ENCODE measurements at regions not wholly inside any gene's neighbourhood (a gene's known extent, or its start where the extent isn't known, plus 50 kb on each side); places are given as distances from the start of the nearest gene placed in this dataset.
"Not testable (repeated sequence)": the region's sequence is repeated elsewhere in the genome, so short reads cannot be mapped to it uniquely, and the experiment has no call there.

GRCh38 chr3:43838009-43838758 is 147.4 kb downstream of the ABHD5 start:
- FAIRE-seq (no peak), DNase-seq (ENCODE audit: low spot score) (no peak)

- FAIRE-seq (no peak), DNase-seq (ENCODE audit: low spot score) (no peak)
These were observed 148.1 kb downstream of the ABHD5 start for GRCh38 chr3:43838877-43839276.

GRCh38 chr3:43843386-43843785 is 152.6 kb downstream of the ABHD5 start:
- FAIRE-seq, result no peak
- DNase-seq (ENCODE audit: low spot score), result no peak

- FAIRE-seq (no peak), DNase-seq (ENCODE audit: low spot score) (no peak)
These were observed 154.0 kb downstream of the ABHD5 start for GRCh38 chr3:43844757-43845156.

GRCh38 chr3:43845553-43845952 is 154.8 kb downstream of the ABHD5 start:
- not testable (repeated sequence) for FAIRE-seq; DNase-seq (ENCODE audit: low spot score)

- no peak for DNase-seq (ENCODE audit: low spot score)
- no peak for FAIRE-seq
These were observed 161.3 kb downstream of the ABHD5 start for GRCh38 chr3:43852066-43852465.

GRCh38 chr3:43854283-43854682 is 163.5 kb downstream of the ABHD5 start:
- no peak for FAIRE-seq
- no peak for DNase-seq (ENCODE audit: low spot score)

GRCh38 chr3:43854916-43855315 is 164.2 kb downstream of the ABHD5 start:
- DNase-seq (ENCODE audit: low spot score) (no peak), FAIRE-seq (no peak)

GRCh38 chr3:43855674-43856299 is 165.0 kb downstream of the ABHD5 start:
- peak; percentile 45 for DNase-seq (ENCODE audit: low spot score)

GRCh38 chr3:43856351-43856750 is 165.6 kb downstream of the ABHD5 start:
- DNase-seq (ENCODE audit: low spot score), result no peak
- FAIRE-seq, result no peak

More at GRCh38 chr3:43855674-43856299, 165.0 kb downstream of the ABHD5 start:
- no peak for FAIRE-seq

GRCh38 chr3:43856761-43857160 is 166.0 kb downstream of the ABHD5 start:
- FAIRE-seq, result no peak
- DNase-seq (ENCODE audit: low spot score), result no peak

GRCh38 chr3:43857361-43858293 is 166.9 kb downstream of the ABHD5 start:
- DNase-seq (ENCODE audit: low spot score), result no peak
- no peak for FAIRE-seq

GRCh38 chr3:43858294-43858701 is 167.6 kb downstream of the ABHD5 start:
- FAIRE-seq (no peak), DNase-seq (ENCODE audit: low spot score) (no peak)

- FAIRE-seq (no peak), DNase-seq (ENCODE audit: low spot score) (no peak)
These were observed 169.0 kb downstream of the ABHD5 start for GRCh38 chr3:43859766-43860165.

- no peak for FAIRE-seq
These were observed 170.9 kb downstream of the ABHD5 start for GRCh38 chr3:43861635-43862034.

GRCh38 chr3:43862470-43862869 is 171.7 kb downstream of the ABHD5 start:
- FAIRE-seq (no peak), DNase-seq (ENCODE audit: low spot score) (no peak)

More at GRCh38 chr3:43861635-43862034, 170.9 kb downstream of the ABHD5 start:
- DNase-seq (ENCODE audit: low spot score), result no peak

GRCh38 chr3:43862992-43863805 is 172.5 kb downstream of the ABHD5 start:
- no peak for FAIRE-seq

GRCh38 chr3:43863966-43864933 is 173.5 kb downstream of the ABHD5 start:
- no peak for DNase-seq (ENCODE audit: low spot score)
- FAIRE-seq, result no peak

More at GRCh38 chr3:43862992-43863805, 172.5 kb downstream of the ABHD5 start:
- DNase-seq (ENCODE audit: low spot score), result no peak

- DNase-seq (ENCODE audit: low spot score), result no peak
- no peak for FAIRE-seq
These were observed 174.6 kb downstream of the ABHD5 start for GRCh38 chr3:43865351-43865750.
